ENCODE measurements at regions not wholly inside any gene's neighbourhood (a gene's known extent, or its start where the extent isn't known, plus 50 kb on each side); places are given as distances from the start of the nearest gene placed in this dataset.

GRCh38 chr1:233549404-233549803 lies 64.5 kb upstream of the KCNK1 start:
- no peak for TF ChIP-seq CTCF (IDR thresholded peaks at IDR 0.05)
- ATAC-seq: no peak
- no peak overlapping the region for H3K4me3 ChIP-seq
- no peak overlapping the region for H3K27ac ChIP-seq
- intact Hi-C loops (cut with DNase I): loop anchor here (10.0 kb wide), 1 partner anchor 335 kb away; no protein-coding TSS in a partner anchor
- no peak for DNase-seq
- H3K27me3 ChIP-seq: no peaks in the 10 kb centered on the region
- no peaks in the 10 kb centered on the region for H3K9me3 ChIP-seq
- H3K4me1 ChIP-seq: no peaks in the 10 kb centered on the region
- no peaks in the 10 kb centered on the region for H3K36me3 ChIP-seq

GRCh38 chr1:233549917-233550316 lies 64.0 kb upstream of the KCNK1 start:
- intact Hi-C loops (cut with DNase I): loop anchor here (10.0 kb wide), 1 partner anchor 335 kb away; no protein-coding TSS in a partner anchor
- Histone ChIP-seq H3K27ac (no peak overlapping the region), H3K36me3 (no peaks in the 10 kb centered on the region), H3K27me3 (no peaks in the 10 kb centered on the region), H3K4me1 (no peaks in the 10 kb centered on the region), H3K9me3 (no peaks in the 10 kb centered on the region), H3K4me3 (no peak overlapping the region)
- ATAC-seq (no peak), DNase-seq (no peak)
- TF ChIP-seq CTCF (IDR thresholded peaks at IDR 0.05): no peak

GRCh38 chr1:233554037-233554436 lies 59.9 kb upstream of the KCNK1 start:
- Histone ChIP-seq H3K9me3 (no peaks in the 10 kb centered on the region), H3K36me3 (no peaks in the 10 kb centered on the region), H3K4me1 (no peaks in the 10 kb centered on the region), H3K27ac (no peak overlapping the region), H3K4me3 (no peak overlapping the region), H3K27me3 (no peaks in the 10 kb centered on the region)
- intact Hi-C loops (cut with DNase I): no loop called here
- no peak for ATAC-seq
- no peak for TF ChIP-seq CTCF (IDR thresholded peaks at IDR 0.05)
- no peak for DNase-seq

- no peak for TF ChIP-seq CTCF (IDR thresholded peaks at IDR 0.05)
- DNase-seq: no peak
- no peak overlapping the region for H3K4me3 ChIP-seq
- H3K4me1 ChIP-seq: no peaks in the 10 kb centered on the region
- ATAC-seq: no peak
- peaks cover 8% of the 10 kb centered on the region for H3K9me3 ChIP-seq
- H3K27ac ChIP-seq: no peak overlapping the region
- no peaks in the 10 kb centered on the region for H3K36me3 ChIP-seq
- intact Hi-C loops (cut with DNase I): no loop called here
- no peaks in the 10 kb centered on the region for H3K27me3 ChIP-seq
Observed at GRCh38 chr1:233561708-233562426, 52.0 kb upstream of the KCNK1 start.

Data from upper lobe of right lung (tissue), 1 donor.